D721Med (cell line): ENCODE measurements at regions not wholly inside any gene's neighbourhood (a gene's known extent, or its start where the extent isn't known, plus 50 kb on each side); places are given as distances from the start of the nearest gene placed in this dataset.

ENCODE experiments used
- DNase-seq: peaks from one replicate; pipeline ENCODE4 v3.0.0; 2011; ENCODE audit warnings: low spot score; ENCODE audit not compliant: insufficient read length
- FAIRE-seq: peaks from 2 replicates; lab custom pipeline; 2011; peaks lifted over from hg19 to GRCh38; lab: Jason Lieb, UNC
- TF ChIP-seq, protein P1 (sequence below): IDR thresholded peaks from 2 replicates; pipeline ENCODE4 v1.5.1; 2012; ENCODE audit warnings: mild to moderate bottlenecking, control low read depth; ENCODE audit not compliant: insufficient read depth; ENCODE audit errors: missing control alignments

DNA sequence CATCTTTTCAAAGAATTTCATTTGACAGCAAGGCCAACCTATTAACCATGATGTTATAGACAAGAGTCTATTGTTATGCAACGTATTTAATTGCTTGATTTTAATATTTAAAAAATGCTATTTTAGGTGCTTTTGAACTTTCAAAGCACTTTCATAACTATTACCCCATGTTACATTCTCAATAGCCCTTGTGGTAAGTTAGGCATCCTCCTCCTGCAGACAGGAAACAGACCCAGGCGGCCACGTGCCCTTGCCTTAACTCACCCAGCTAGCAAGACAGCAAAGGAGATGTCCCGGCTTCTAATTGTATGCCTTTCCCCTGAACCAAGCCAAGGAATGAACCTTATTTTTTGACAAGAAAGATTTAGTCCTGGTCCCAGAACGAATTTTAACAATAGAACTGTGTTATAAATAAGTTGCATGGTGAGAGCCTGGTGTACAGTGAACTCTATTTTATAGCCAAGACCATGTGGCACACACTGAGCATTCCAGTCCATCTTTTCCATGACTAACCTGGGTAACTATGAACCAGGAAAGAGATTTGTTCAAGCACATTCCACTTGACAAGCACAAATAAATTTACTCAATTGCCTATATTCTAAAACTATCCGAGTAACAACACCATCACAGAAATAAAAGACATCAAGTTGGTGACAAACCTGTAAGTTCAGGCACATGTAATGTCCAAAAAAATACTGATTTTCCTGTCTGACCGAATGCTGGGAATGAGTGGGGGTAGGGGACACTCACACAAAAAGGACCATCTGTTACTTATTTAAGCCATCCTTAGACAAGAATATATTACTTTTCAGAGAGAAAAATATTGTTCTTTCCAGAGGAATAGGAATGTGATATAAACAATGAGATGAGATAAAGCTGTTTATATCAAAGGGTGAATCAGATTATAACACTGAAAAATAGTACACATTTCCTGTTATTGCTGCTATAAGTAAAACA, 163.0 kb downstream of the EFNB2 start:
- TF ChIP-seq, protein P1, sequence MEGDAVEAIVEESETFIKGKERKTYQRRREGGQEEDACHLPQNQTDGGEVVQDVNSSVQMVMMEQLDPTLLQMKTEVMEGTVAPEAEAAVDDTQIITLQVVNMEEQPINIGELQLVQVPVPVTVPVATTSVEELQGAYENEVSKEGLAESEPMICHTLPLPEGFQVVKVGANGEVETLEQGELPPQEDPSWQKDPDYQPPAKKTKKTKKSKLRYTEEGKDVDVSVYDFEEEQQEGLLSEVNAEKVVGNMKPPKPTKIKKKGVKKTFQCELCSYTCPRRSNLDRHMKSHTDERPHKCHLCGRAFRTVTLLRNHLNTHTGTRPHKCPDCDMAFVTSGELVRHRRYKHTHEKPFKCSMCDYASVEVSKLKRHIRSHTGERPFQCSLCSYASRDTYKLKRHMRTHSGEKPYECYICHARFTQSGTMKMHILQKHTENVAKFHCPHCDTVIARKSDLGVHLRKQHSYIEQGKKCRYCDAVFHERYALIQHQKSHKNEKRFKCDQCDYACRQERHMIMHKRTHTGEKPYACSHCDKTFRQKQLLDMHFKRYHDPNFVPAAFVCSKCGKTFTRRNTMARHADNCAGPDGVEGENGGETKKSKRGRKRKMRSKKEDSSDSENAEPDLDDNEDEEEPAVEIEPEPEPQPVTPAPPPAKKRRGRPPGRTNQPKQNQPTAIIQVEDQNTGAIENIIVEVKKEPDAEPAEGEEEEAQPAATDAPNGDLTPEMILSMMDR = no peak
- no peak for FAIRE-seq
- DNase-seq = no peak

DNA sequence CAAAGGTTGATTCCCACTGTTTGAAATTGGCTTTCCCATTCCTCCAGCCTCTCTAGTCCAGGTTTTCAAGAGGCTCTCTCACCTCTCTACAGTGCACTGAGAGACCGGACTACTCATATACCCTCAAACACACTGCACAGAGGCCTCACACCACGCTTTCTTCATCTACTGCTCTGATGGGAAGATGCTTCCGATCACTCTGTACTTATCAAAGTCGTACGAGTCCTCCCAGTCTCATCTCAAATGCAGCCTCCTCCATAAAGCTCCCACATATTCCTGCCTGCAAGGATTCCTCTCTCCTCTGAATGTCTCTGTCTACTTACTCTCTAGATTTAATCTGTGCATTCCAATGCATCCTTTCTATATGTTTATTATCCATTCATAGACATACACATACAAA, 164.4 kb downstream of the EFNB2 start:
- no peak for FAIRE-seq
- no peak for DNase-seq
- TF ChIP-seq, protein P1 = no peak

DNA sequence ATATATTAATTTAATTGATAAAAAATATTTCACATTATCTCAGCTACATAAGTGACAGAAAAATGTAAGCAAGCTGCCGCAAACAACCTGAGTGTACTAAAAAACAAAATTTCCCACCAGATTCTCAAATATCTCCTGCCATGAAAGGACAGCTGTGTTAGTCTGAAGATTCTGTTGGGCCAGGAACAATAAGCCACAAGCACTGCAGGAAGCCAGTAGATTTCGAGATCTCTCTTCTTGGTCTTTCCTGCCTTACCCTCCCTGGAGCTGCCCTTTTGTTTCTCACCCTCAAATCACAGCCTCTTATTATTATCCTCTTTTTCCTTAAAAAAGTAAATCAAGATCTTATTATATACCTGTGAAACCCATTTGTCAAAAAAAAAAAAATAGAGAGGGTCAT, 165.6 kb downstream of the EFNB2 start:
- TF ChIP-seq, protein P1 = no peak
- DNase-seq (no peak), FAIRE-seq (no peak)

DNA sequence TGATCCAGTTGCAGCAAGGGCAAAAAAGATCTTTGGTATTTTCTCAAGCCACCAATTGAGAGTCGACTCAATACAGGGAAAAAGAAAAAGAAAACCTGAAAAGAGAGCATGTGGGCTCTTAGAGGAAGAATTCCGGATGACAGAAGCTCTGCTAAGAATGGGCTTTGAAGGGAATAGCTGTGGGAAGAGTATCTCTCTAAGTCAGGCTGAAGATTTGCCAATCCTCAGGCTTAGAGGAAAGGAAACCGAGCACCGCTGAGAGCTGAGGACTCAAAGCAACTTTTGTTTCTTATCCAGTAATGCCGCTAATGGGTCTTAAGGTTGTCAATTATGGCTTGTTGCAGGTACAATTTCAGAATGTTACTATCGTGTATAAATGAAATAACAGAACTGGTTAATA, 166.4 kb downstream of the EFNB2 start:
- DNase-seq = no peak
- TF ChIP-seq, protein P1 = no peak
- FAIRE-seq = peak; percentile 21

DNA sequence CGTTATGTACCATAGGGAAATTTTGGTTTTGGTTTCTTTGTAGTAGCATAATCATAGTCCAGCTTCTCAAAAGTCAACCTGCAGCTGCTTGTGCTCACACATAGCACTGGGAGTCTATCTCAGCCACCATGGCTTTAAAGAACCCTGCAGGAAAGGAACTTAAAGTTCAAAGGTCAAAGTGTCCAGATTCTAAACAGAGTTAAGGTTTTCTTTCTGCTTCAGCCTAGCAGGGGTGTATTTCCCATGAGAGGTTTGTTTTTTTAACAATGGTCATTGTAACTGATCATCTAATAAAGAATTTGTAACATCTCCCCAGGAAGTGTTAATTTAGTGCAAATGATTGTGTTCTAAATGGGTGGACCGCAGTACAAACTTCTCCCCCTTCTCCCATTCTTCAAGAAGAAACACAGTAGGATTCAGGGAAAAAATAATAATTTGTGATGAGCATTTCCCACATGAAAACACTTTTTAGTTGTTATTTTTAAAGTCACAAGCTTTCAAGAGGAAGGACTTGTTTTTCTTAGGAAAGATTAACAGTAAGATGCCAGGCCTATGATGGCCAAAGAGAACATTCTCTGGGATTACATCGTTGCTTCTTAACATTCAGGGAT, 168.0 kb downstream of the EFNB2 start:
- TF ChIP-seq, protein P1 = no peak
- FAIRE-seq = no peak
- DNase-seq = no peak

DNA sequence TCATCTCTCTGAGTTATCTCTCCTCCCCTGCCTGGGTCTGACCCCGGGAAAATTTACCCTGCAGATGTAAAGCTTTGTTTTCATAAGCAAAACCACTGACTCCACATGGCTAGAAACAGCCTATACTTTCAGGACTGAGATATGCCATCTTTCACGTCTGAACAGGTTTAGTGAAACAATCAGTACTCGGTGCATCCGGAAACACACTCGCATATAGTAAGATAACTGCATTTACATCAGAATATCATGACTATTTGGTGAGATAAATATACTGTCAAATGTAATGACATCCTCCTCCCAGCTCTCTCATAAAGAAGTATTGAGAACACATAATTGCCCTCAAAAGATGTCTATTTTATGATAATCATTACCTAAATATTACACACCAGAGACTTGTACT, 172.8 kb downstream of the EFNB2 start:
- TF ChIP-seq, protein P1 = no peak
- no peak for DNase-seq
- no peak for FAIRE-seq
